ENCODE measurements at regions not wholly inside any gene's neighbourhood (a gene's known extent, or its start where the extent isn't known, plus 50 kb on each side); places are given as distances from the start of the nearest gene placed in this dataset.

DNA sequence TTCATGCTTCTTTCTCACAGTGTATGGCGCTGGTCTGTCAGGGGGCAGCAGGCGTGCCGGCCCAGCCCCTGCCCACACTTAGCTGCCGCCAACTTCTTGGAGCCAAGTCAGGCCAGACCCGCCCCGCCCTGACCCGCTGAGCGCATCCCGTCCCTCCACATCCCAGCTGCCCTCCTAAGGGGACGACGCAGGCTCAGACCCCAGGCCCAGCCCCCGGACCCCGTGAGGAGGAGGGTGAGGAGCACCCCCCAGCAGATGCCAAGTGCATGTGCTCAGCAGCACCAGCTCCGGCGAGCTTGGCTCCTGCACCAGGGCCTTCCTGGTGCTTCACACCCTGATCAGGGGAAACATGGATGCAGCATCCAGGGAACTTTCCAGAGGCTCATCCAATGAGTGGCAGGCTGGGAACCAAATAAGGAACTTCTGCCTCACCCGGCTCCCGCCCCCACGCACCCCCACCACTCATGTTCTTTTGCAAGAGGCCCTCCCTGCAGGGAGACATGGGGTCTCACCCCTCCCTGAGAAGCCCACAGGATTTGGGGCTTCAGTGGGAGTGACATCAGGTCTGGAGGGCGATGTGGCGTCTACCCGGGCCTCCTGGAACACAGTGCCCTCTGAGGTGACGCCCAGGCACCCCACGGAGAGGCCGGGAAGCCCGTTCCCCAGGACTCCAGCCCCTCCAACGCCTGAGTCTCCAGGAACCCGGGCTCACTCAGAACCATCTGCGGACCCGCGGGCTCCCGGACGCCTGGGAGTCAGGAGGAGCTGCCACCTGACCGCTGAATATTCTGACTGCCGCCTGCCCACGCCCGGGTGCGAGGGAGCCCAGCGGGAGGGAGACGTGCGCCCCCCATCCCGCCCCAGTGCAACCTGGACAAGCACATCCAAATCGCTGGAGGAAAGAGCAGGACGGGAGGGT, 70.0 kb upstream of the GALNT9 start:
- H3K27me3 ChIP-seq, result peaks cover 0 to 65% of the 10 kb centered on the region in 2 donors
- WGBS, 2 donors, result 74 to 78% methylated on average over 33 to 43 of the region's 43 CpGs
- DNase-seq (ENCODE audit: low spot score in 2 of 2), result no peak

DNA sequence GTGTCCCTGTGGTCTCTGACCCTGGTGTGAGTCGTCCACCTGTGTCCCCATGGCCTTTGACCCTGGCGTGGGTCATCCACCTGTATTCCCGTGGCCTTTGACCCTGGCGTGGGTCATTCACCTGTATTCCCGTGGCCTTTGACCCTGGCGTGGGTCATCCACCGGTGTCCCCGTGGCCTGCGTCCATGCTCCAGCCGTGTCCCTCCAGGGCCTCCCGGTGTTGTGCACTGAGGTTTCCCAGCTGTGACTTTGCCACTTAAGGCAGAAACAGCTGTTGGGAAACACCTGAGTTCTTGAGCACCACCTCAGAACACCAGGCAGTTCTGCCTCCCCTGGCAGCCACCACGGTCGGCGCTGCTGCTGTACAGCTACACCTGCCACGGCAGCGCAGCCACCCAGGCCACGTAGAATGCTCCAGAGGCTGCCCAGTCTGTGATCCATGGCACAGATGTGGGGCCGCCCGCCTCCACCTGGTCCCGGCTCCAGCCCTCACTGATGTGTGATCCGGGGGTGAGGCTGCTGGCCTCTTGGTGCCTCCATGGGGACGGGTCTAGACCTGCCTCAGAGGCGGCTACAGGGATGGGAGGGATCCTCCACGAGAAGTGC, 69.1 kb upstream of the GALNT9 start:
- Histone ChIP-seq H3K4me3 (no peak overlapping the region), H3K9me3 (no peaks in the 10 kb centered on the region), H3K27me3 (peaks cover 0 to 62% of the 10 kb centered on the region in 2 donors), H3K27ac (no peak overlapping the region), H3K4me1 (no peaks in the 10 kb centered on the region), H3K36me3 (no peaks in the 10 kb centered on the region)
- WGBS, 2 donors, result 81% methylated on average over 11 to 15 of the region's 24 CpGs
- DNase-seq (ENCODE audit: low spot score in 2 of 2), result no peak
- no peak for TF ChIP-seq EP300 (IDR thresholded peaks at IDR 0.05)

More for the DNA sequence above, 70.0 kb upstream of the GALNT9 start:
- Histone ChIP-seq H3K4me3 (no peak overlapping the region), H3K27ac (no peak overlapping the region), H3K36me3 (no peaks in the 10 kb centered on the region), H3K9me3 (no peaks in the 10 kb centered on the region), H3K4me1 (no peaks in the 10 kb centered on the region)
- TF ChIP-seq POLR2A (IDR thresholded peaks at IDR 0.05), result no peak
- TF ChIP-seq, protein P1, sequence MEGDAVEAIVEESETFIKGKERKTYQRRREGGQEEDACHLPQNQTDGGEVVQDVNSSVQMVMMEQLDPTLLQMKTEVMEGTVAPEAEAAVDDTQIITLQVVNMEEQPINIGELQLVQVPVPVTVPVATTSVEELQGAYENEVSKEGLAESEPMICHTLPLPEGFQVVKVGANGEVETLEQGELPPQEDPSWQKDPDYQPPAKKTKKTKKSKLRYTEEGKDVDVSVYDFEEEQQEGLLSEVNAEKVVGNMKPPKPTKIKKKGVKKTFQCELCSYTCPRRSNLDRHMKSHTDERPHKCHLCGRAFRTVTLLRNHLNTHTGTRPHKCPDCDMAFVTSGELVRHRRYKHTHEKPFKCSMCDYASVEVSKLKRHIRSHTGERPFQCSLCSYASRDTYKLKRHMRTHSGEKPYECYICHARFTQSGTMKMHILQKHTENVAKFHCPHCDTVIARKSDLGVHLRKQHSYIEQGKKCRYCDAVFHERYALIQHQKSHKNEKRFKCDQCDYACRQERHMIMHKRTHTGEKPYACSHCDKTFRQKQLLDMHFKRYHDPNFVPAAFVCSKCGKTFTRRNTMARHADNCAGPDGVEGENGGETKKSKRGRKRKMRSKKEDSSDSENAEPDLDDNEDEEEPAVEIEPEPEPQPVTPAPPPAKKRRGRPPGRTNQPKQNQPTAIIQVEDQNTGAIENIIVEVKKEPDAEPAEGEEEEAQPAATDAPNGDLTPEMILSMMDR (IDR thresholded peaks at IDR 0.05), result no peak
- TF ChIP-seq EP300 (IDR thresholded peaks at IDR 0.05), result no peak

DNA sequence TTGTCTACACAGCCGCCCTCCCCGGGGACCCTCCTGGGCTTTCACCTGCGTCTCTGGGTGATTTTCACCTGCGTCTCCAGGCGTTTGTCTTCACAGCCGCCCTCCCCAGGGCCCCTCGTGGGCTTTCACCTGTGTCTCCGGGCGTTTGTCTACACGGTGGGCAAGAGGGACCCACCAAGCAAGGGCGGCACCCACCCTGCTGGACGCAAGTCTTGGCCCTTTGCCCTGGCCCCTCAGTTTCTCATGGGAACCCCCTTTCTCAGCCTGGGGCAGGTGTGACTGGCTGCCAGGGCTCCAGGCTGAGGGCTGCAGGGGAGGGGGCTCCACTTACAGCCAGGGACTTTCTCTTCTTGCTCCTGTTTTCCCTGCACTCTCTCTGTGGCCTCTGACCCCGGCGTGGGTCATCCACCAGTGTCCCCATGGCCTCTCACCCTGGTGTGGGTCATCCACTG, 68.6 kb upstream of the GALNT9 start:
- Histone ChIP-seq H3K9me3 (no peaks in the 10 kb centered on the region), H3K27ac (no peak overlapping the region), H3K4me3 (no peak overlapping the region), H3K36me3 (no peaks in the 10 kb centered on the region), H3K4me1 (no peaks in the 10 kb centered on the region), H3K27me3 (peaks cover 0 to 66% of the 10 kb centered on the region in 2 donors)
- no peak for DNase-seq (ENCODE audit: low spot score in 2 of 2)
- 68 to 74% methylated on average over 14 of the region's 14 CpGs for WGBS, 2 donors
- TF ChIP-seq, protein P1 (IDR thresholded peaks at IDR 0.05), result no peak
- TF ChIP-seq EP300 (IDR thresholded peaks at IDR 0.05) (no peak), POLR2A (IDR thresholded peaks at IDR 0.05) (no peak)

DNA sequence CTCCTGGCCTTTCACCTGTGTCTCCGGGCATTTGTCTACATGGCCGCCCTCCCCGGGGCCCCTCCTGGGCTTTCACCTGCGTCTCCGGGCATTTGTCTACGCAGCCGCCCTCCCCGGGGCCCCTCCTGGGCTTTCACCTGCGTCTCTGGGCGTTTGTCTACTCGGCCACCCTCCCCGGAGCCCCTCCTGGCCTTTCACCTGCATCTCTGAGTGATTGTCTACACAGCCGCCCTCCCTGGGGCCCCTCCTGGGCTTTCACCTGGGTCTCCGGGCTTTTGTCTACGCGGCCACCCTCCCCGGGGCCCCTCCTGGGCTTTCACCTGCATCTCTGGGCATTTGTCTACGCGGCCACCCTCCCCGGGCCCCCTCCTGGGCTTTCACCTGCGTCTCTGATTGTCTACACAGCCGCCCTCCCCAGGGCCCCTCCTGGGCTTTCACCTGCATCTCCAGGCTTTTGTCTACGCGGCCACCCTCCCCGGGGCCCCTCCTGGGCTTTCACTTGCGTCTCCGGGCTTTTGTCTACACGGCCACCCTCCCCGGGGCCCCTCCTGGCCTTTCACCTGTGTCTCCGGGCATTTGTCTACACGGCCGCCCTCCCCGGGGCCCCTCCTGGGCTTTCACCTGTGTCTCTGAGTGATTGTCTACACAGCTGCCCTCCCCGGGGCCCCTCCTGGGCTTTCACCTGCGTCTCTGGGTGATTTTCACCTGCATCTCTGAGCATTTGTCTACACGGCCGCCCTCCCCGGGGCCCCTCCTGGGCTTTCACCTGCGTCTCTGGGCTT, 68.0 kb upstream of the GALNT9 start:
- Histone ChIP-seq H3K36me3 (no peaks in the 10 kb centered on the region), H3K4me3 (no peak overlapping the region), H3K27me3 (peaks cover 0 to 66% of the 10 kb centered on the region in 2 donors), H3K27ac (no peak overlapping the region), H3K9me3 (no peaks in the 10 kb centered on the region), H3K4me1 (no peaks in the 10 kb centered on the region)
- WGBS, 2 donors, result 46 to 50% methylated on average over 38 to 39 of the region's 39 CpGs
- no peak for DNase-seq (ENCODE audit: low spot score in 2 of 2)
- no peak for TF ChIP-seq POLR2A (IDR thresholded peaks at IDR 0.05)
- TF ChIP-seq, protein P1 (IDR thresholded peaks at IDR 0.05), result no peak
- TF ChIP-seq EP300 (IDR thresholded peaks at IDR 0.05), result no peak

DNA sequence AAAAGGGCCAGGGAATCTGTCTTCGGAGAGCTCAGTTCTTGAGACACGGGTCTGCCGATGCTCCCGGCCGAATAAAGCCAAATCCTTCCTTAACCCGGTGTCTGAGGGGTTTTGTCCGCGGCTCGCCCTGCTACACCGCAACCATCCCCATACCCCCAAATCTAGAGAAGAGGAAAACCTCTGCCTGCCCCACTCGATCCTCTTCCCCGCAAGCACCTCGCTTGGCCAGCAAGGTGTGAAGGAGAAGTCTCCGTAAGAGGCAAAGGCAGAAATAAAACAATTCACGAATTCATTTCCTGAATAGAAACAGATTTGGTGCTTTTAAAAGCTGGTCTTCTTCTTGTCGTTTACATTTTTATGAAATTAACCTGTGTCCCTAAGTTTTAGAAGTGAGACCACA, 67.3 kb upstream of the GALNT9 start:
- Histone ChIP-seq H3K27ac (no peak overlapping the region), H3K4me3 (no peak overlapping the region), H3K27me3 (peaks cover 0 to 59% of the 10 kb centered on the region in 2 donors), H3K36me3 (no peaks in the 10 kb centered on the region), H3K4me1 (no peaks in the 10 kb centered on the region), H3K9me3 (no peaks in the 10 kb centered on the region)
- no peak for DNase-seq (ENCODE audit: low spot score in 2 of 2)
- TF ChIP-seq, protein P1 (IDR thresholded peaks at IDR 0.05), result no peak
- no peak for TF ChIP-seq POLR2A (IDR thresholded peaks at IDR 0.05)
- 64 to 76% methylated on average over 15 to 16 of the region's 16 CpGs for WGBS, 2 donors
